Ovary (tissue), 7 donors: ENCODE measurements at regions not wholly inside any gene's neighbourhood (a gene's known extent, or its start where the extent isn't known, plus 50 kb on each side); places are given as distances from the start of the nearest gene placed in this dataset.
"Not testable (repeated sequence)": the region's sequence is repeated elsewhere in the genome, so short reads cannot be mapped to it uniquely, and the experiment has no call there.

Experiments
- DNase-seq, 5 donors: peaks; one replicate each; pipeline ENCODE4 v3.0.0-alpha.2; 2019 to 2020
- H3K27ac ChIP-seq, 2 donors: fragments of 200-600 bp; one replicate each; pipeline versions ENCODE4 v1.5.1 to v1.8.0; 2019 to 2022
- H3K27me3 ChIP-seq: fragments of 200-600 bp; one replicate; pipeline ENCODE4 v1.8.0; 2022
- H3K36me3 ChIP-seq: fragments of 200-600 bp; sonication (generic); one replicate; pipeline ENCODE4 v1.5.1; 2019
- H3K4me1 ChIP-seq: one replicate; pipeline ENCODE4 v1.8.1; 2013; ENCODE audit warnings: mild to moderate bottlenecking, moderate library complexity; ENCODE audit not compliant: insufficient read depth
- H3K4me3 ChIP-seq: fragments of 200-600 bp; sonication (generic); one replicate; pipeline ENCODE4 v1.5.1; 2017
- H3K9me3 ChIP-seq, 2 donors: fragments of 200-600 bp in 1 of 2; sonication (generic) in 1 of 2; one replicate each; pipeline versions ENCODE4 v1.5.1 to v1.8.1; 2013 to 2019; ENCODE audit warnings: mild to moderate bottlenecking in 1 of 2, moderate library complexity in 1 of 2
- CTCF ChIP-seq, 3 donors: fragments of 450-650 bp in 2 of 3; fragments of 200-600 bp in 1 of 3; IDR thresholded peaks; one replicate each; pipeline versions ENCODE4 v1.5.1 to v1.8.0; 2016 to 2022; ENCODE audit warnings: antibody characterized with exemption in 3 of 3, mild to moderate bottlenecking in 1 of 3
- EP300 ChIP-seq: sonication (generic); formaldehyde crosslinking; IDR thresholded peaks from one replicate; pipeline ENCODE4 v1.6.1; 2017; ENCODE audit warnings: antibody characterized with exemption
- POLR2A ChIP-seq: fragments of 450-650 bp; IDR thresholded peaks from one replicate; pipeline ENCODE4 v1.6.1; 2017; ENCODE audit warnings: antibody characterized with exemption, mild to moderate bottlenecking, moderate library complexity
- WGBS, 3 donors: extraction: QIAGEN DNeasy Blood & Tissue Kit in 1 of 3; methylation state at CpG; one replicate each; pipeline versions ENCODE4 v1.1.5 to v1.1.7; 2013 to 2017; 5-methylcytosine and 5-hydroxymethylcytosine counted together
- intact Hi-C, 4 donors: fragments of 100-400 bp; cut with DNase I; formaldehyde crosslinking; loops; one replicate each; pipeline versions ENCODE4 v1.11.0 to v1.15.1; 2022 to 2023
- donor health status: DM: no; HTN: no; CAD: no; lungs with moderate emphysema.
- donor health status: DM: no; HTN: no; CAD: no.
- donor health status: Bipolar disorder and iron deficiency.
- donor health status: DM: no; HTN: no; CAD: no.
- donor health status: DM: yes; HTN: yes; CAD: no.

DNA sequence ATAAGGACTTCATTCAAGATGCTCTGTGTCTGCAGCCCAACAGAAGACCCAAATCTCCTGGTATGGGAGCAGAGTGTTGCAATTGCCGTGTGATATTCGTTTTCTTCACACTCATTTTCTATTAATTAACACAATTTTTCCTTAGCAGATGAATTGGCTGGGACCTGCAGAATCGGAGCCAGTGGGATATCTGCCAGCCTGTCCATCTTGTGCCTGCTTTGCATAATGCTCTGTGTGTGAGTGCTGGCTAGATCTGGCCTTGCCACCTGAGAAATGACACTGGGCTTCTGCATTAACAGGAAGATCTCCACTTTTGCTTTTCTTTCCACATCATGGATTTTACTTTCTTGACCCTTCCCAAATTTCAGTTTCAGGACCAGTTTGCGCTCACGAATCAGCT lies 70.4 kb upstream of the GPR158 start:
- Histone ChIP-seq H3K9me3 (no peaks in the 10 kb centered on the region), H3K36me3 (no peaks in the 10 kb centered on the region), H3K4me3 (no peak overlapping the region), H3K4me1 (no peaks in the 10 kb centered on the region), H3K27ac (no peak overlapping the region), H3K27me3 (no peaks in the 10 kb centered on the region)
- DNase-seq: no peak
- TF ChIP-seq CTCF (IDR thresholded peaks at IDR 0.05) (no peak), EP300 (no peak), POLR2A (no peak)
- 72 to 80% (median 75%) methylated on average over 5 of the region's 5 CpGs for WGBS, 3 donors
- intact Hi-C loops: no loop called here

- TF ChIP-seq POLR2A: no peak
- TF ChIP-seq EP300: no peak
- TF ChIP-seq CTCF (IDR thresholded peaks at IDR 0.05): no peak
- Histone ChIP-seq H3K4me1 (no peaks in the 10 kb centered on the region), H3K36me3 (no peaks in the 10 kb centered on the region), H3K9me3 (no peaks in the 10 kb centered on the region), H3K4me3 (no peak overlapping the region), H3K27ac (no peak overlapping the region), H3K27me3 (no peaks in the 10 kb centered on the region)
- 65 to 68% (median 66%) methylated on average over 2 of the region's 2 CpGs for WGBS, 3 donors
- intact Hi-C loops: no loop called here
- DNase-seq: no peak
Measured at GRCh38 chr10:25105262-25105661, 69.5 kb upstream of the GPR158 start.

GRCh38 chr10:25105743-25106260 lies 69.0 kb upstream of the GPR158 start:
- Histone ChIP-seq H3K4me1 (no peaks in the 10 kb centered on the region), H3K9me3 (no peaks in the 10 kb centered on the region), H3K36me3 (no peaks in the 10 kb centered on the region), H3K27me3 (no peaks in the 10 kb centered on the region), H3K4me3 (no peak overlapping the region), H3K27ac (no peak overlapping the region)
- DNase-seq: no peak
- TF ChIP-seq EP300 (no peak), CTCF (IDR thresholded peaks at IDR 0.05) (no peak), POLR2A (no peak)
- 31 to 39% (median 38%) methylated on average over 5 of the region's 5 CpGs for WGBS, 3 donors
- intact Hi-C loops: no loop called here

DNA sequence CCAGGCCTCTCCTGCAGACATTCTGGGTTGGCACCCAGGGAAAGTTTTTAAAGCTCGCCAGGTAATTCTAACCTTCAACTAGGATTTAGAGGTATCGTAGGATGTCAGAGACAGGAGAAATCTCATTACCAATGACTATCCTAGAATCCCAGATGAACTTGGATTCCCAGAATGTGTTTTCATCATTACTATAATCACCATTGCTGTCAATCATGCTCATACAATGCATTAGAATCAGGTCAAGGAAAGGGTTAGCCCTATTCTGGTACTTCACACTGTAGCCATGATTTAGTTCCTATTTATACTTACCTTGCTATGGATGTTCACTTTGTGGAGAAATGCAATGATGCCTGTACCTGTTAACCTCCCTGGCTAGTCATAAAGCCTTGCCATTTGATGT lies 67.0 kb upstream of the GPR158 start:
- TF ChIP-seq EP300: no peak
- no peak for TF ChIP-seq CTCF (IDR thresholded peaks at IDR 0.05)
- TF ChIP-seq POLR2A: no peak
- H3K4me1 ChIP-seq: no peaks in the 10 kb centered on the region
- H3K4me3 ChIP-seq: no peak overlapping the region
- no peaks in the 10 kb centered on the region for H3K27me3 ChIP-seq
- intact Hi-C loops: no loop called here
- H3K27ac ChIP-seq: no peak overlapping the region
- no peaks in the 10 kb centered on the region for H3K36me3 ChIP-seq
- no peaks in the 10 kb centered on the region for H3K9me3 ChIP-seq
- DNase-seq: no peak
- WGBS, 3 donors: 86 to 94% (median 87%) methylated on average over 2 of the region's 2 CpGs

DNA sequence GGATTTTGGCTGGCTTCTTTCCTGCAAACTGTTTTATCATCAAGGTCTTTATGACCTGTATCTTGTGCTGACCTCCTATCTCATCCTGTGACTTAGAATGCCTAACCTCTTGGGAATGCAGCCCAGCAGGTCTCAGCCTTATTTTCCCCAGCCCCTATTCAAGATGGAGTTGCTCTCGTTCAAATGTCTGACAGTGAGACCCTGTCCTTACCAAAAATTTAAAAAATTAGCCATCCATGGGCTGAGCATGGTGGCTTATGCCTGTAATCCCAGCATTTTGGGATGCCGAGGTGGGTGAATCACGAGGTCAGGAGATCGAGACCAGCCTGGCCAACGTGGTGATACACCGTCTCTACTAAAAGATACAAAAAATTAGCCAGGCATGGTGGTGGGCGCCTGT lies 64.9 kb upstream of the GPR158 start:
- not testable (repeated sequence) for H3K36me3 ChIP-seq, H3K4me1 ChIP-seq, H3K4me3 ChIP-seq, H3K9me3 ChIP-seq, DNase-seq, H3K27ac ChIP-seq, H3K27me3 ChIP-seq
- intact Hi-C loops: loop anchor here in 1 of 4 donors (5.0 kb wide), 1 partner anchor 1457 kb away; no protein-coding TSS in a partner anchor
- 87 to 93% (median 87%) methylated on average over 7 of the region's 7 CpGs for WGBS, 3 donors
